GM12878 (cell line): ENCODE measurements at regions not wholly inside any gene's neighbourhood (a gene's known extent, or its start where the extent isn't known, plus 50 kb on each side); places are given as distances from the start of the nearest gene placed in this dataset.
"Not testable (repeated sequence)": the region's sequence is repeated elsewhere in the genome, so short reads cannot be mapped to it uniquely, and the experiment has no call there.

Experiments
- BACH1 ChIP-seq: fragments of 450-650 bp; IDR thresholded peaks from 2 replicates; pipeline ENCODE4 v1.6.1; 2017; ENCODE audit warnings: mild to moderate bottlenecking, borderline replicate concordance
- CTCF ChIP-seq, 3 experiments: IDR thresholded peaks in 2 of 3; conservative IDR thresholded peaks in 1 of 3; 2 replicates each; pipeline ENCODE4 v1.5.1; 2011; ENCODE audit warnings: low read depth in 3 of 3, low read length in 3 of 3, mild to moderate bottlenecking in 3 of 3, control low read depth in 2 of 3, moderate library complexity in 2 of 3, inconsistent platforms in 1 of 3, mixed read lengths in 1 of 3; ENCODE audit not compliant: control insufficient read depth in 2 of 3, insufficient read depth in 1 of 3; ENCODE audit errors: extremely low read depth in 1 of 3
- RCOR1 ChIP-seq: conservative IDR thresholded peaks from 2 replicates; pipeline ENCODE4 v1.6.1; 2012; ENCODE audit warnings: low read depth, low read length, improper control_type of control experiment
- REST ChIP-seq: IDR thresholded peaks from 2 replicates; pipeline ENCODE4 v1.6.1; 2012; ENCODE audit warnings: mild to moderate bottlenecking, low read depth, low read length
- SIX5 ChIP-seq: IDR thresholded peaks from 2 replicates; pipeline ENCODE4 v1.6.1; 2011; ENCODE audit warnings: mild to moderate bottlenecking, low read depth, low read length, moderate library complexity; ENCODE audit not compliant: severe bottlenecking
- SUZ12 ChIP-seq: fragments of 200-600 bp; sonication (generic); IDR thresholded peaks from one replicate; pipeline ENCODE4 v1.6.1; 2018; ENCODE audit warnings: antibody characterized with exemption, mild to moderate bottlenecking; ENCODE audit not compliant: unreplicated experiment
- USF1 ChIP-seq: IDR thresholded peaks from 2 replicates; pipeline ENCODE4 v1.6.1; 2011; ENCODE audit warnings: borderline replicate concordance, low read depth, mild to moderate bottlenecking, moderate library complexity, mixed read lengths, low read length; ENCODE audit not compliant: insufficient read depth; ENCODE audit errors: extremely low read length

- not testable (repeated sequence) for TF ChIP-seq SUZ12; BACH1; SIX5; RCOR1; REST; CTCF (IDR thresholded peaks at IDR 0.05 in 2 of 3, conservative IDR thresholded peaks at IDR 0.05 in 1 of 3; ENCODE audit: control insufficient read depth in 2 of 3, extremely low read depth in 1 of 3, insufficient read depth in 1 of 3, low read depth in 3 of 3, low read length in 3 of 3); USF1
Observed at GRCh38 chr16:77506492-77506891, 71.7 kb upstream of the ADAMTS18 start.
